Keratinocyte (primary cell): ENCODE measurements at regions not wholly inside any gene's neighbourhood (a gene's known extent, or its start where the extent isn't known, plus 50 kb on each side); places are given as distances from the start of the nearest gene placed in this dataset.

Experiments used
- EZH2 ChIP-seq: IDR thresholded peaks from one replicate; pipeline ENCODE4 v1.6.1; 2012; ENCODE audit warnings: inconsistent platforms, mild to moderate bottlenecking, low read length, moderate library complexity
- TF ChIP-seq, protein P1 (sequence below), 3 experiments: IDR thresholded peaks in 1 of 3; conservative IDR thresholded peaks in 1 of 3; optimal IDR thresholded peaks in 1 of 3; 2 replicates in 2 of 3; 3 replicates in 1 of 3; pipeline versions ENCODE3 to v1.5.1; 2011; ENCODE audit warnings: low read length in 3 of 3, mild to moderate bottlenecking in 3 of 3, moderate library complexity in 2 of 3, control low read depth in 1 of 3, inconsistent platforms in 1 of 3; ENCODE audit not compliant: insufficient read depth in 2 of 3; ENCODE audit errors: extremely low read depth in 1 of 3

- TF ChIP-seq EZH2, result no peak
- TF ChIP-seq, protein P1, sequence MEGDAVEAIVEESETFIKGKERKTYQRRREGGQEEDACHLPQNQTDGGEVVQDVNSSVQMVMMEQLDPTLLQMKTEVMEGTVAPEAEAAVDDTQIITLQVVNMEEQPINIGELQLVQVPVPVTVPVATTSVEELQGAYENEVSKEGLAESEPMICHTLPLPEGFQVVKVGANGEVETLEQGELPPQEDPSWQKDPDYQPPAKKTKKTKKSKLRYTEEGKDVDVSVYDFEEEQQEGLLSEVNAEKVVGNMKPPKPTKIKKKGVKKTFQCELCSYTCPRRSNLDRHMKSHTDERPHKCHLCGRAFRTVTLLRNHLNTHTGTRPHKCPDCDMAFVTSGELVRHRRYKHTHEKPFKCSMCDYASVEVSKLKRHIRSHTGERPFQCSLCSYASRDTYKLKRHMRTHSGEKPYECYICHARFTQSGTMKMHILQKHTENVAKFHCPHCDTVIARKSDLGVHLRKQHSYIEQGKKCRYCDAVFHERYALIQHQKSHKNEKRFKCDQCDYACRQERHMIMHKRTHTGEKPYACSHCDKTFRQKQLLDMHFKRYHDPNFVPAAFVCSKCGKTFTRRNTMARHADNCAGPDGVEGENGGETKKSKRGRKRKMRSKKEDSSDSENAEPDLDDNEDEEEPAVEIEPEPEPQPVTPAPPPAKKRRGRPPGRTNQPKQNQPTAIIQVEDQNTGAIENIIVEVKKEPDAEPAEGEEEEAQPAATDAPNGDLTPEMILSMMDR (optimal IDR thresholded peaks at IDR 0.05 in 1 of 3, IDR thresholded peaks at IDR 0.05 in 1 of 3, conservative IDR thresholded peaks at IDR 0.05 in 1 of 3; ENCODE audit: extremely low read depth in 1 of 3, insufficient read depth in 2 of 3, low read length in 3 of 3), result no peak
Observed at GRCh38 chr12:58325561-58325960, 384.2 kb downstream of the ATP23 start.
